Bronchial epithelial cell (primary cell): ENCODE measurements at regions not wholly inside any gene's neighbourhood (a gene's known extent, or its start where the extent isn't known, plus 50 kb on each side); places are given as distances from the start of the nearest gene placed in this dataset.
"Not testable (repeated sequence)": the region's sequence is repeated elsewhere in the genome, so short reads cannot be mapped to it uniquely, and the experiment has no call there.

Source experiments
- DNase-seq: peaks from one replicate; pipeline ENCODE4 v3.0.0-alpha.2; 2010; ENCODE audit warnings: low read depth
- FAIRE-seq: peaks from 2 replicates; lab custom pipeline; 2011; peaks lifted over from hg19 to GRCh38; lab: Jason Lieb, UNC
- H3K27me3 ChIP-seq: 2 replicates; pipeline ENCODE4 v1.5.1; 2011; ENCODE audit warnings: low read length; ENCODE audit not compliant: control insufficient read depth, insufficient read depth
- H3K36me3 ChIP-seq: 2 replicates; pipeline ENCODE4 v1.5.1; 2011; ENCODE audit warnings: low read length; ENCODE audit not compliant: control insufficient read depth, insufficient read depth
- H3K4me3 ChIP-seq: 2 replicates; pipeline ENCODE4 v1.5.1; 2011; ENCODE audit warnings: mild to moderate bottlenecking, low read depth, low read length, control low read depth
- TF ChIP-seq, protein P1 (sequence below): IDR thresholded peaks from 2 replicates; pipeline ENCODE4 v1.5.1; 2011; ENCODE audit warnings: mild to moderate bottlenecking, moderate library complexity, low read length, control low read depth, inconsistent platforms; ENCODE audit not compliant: insufficient read depth, severe bottlenecking

DNA sequence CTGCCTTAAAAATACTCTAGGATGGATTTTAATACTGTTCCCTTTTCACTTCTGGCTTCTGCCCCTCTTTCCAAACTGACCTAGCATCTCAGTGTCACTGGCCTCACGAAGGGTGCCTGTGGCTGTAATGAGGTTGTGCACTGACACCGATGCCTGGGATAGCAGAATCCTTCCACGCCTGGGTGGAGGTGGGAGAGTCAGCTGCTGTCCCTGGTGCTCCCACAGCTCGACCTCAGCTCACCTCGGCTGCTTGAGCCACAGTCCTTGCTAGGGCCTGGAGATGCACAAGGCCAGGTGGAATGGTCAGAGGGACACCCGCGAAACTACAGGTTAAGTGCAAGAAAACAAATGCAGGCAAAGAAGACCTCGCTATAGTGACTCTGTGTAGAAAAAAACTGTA, 123.4 kb upstream of the ACBD5 start:
- no peak for DNase-seq
- Histone ChIP-seq H3K36me3 (no peaks in the 10 kb centered on the region), H3K4me3 (no peak overlapping the region), H3K27me3 (no peaks in the 10 kb centered on the region)
- TF ChIP-seq, protein P1, sequence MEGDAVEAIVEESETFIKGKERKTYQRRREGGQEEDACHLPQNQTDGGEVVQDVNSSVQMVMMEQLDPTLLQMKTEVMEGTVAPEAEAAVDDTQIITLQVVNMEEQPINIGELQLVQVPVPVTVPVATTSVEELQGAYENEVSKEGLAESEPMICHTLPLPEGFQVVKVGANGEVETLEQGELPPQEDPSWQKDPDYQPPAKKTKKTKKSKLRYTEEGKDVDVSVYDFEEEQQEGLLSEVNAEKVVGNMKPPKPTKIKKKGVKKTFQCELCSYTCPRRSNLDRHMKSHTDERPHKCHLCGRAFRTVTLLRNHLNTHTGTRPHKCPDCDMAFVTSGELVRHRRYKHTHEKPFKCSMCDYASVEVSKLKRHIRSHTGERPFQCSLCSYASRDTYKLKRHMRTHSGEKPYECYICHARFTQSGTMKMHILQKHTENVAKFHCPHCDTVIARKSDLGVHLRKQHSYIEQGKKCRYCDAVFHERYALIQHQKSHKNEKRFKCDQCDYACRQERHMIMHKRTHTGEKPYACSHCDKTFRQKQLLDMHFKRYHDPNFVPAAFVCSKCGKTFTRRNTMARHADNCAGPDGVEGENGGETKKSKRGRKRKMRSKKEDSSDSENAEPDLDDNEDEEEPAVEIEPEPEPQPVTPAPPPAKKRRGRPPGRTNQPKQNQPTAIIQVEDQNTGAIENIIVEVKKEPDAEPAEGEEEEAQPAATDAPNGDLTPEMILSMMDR, result no peak
- no peak for FAIRE-seq

DNA sequence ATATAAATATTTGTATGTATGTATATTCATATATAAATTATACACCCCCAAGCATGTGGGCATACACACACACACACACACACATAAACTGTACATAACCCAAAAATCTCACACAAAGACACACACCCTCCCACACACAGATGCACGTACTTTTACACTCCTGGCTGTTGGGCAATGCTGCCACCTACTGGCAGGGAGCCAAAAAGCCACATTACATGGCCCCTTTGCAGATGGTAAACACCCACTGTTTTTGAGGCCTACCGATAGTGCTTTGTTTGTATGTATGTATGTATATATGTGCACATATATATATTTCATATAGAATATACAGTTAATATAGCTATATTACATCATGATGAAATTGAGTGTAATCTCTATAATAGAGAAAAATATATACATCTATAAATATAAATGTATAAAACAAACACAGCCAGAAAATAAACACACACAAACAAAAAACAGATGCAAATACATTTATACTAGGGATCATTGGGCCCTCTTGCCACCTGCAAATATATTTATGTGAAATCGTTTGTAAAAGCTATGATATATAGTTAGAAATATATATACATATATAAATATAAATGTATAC, 120.1 kb upstream of the ACBD5 start:
- TF ChIP-seq, protein P1, result peak; percentile 79
- no peak overlapping the region for H3K4me3 ChIP-seq
- FAIRE-seq (no peak), DNase-seq (peak; percentile 64)
- H3K36me3 ChIP-seq, result no peaks in the 10 kb centered on the region
- H3K27me3 ChIP-seq, result no peaks in the 10 kb centered on the region

DNA sequence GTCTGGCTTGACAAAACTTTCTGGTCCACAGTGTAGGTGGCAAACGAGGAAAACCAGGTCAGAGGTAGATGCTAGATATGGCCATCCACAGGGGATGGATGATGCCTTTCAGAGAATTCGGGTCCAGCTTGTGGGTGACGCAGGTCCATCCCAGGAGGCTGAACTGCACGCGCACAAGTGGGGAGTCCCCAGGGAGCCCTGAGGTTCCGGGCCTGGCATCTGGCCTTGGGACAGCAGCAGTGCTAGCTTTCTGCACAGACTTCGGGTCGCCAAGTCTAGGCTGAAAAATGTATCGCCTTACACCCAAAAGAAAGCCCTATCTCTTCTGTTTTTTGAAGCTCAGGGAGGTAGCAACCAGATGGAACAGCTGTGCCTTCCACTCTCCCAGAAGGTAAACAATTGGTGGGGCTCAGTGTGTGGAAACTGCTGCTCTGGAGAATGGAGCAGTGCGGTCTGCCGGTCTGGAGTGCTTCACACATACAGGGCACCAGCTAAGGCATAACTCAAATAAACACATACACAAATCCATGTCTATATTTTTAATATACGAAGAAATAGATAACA, 119.3 kb upstream of the ACBD5 start:
- H3K27me3 ChIP-seq, result no peaks in the 10 kb centered on the region
- no peak for DNase-seq
- H3K36me3 ChIP-seq, result no peaks in the 10 kb centered on the region
- TF ChIP-seq, protein P1, result no peak
- no peak for FAIRE-seq
- no peak overlapping the region for H3K4me3 ChIP-seq

DNA sequence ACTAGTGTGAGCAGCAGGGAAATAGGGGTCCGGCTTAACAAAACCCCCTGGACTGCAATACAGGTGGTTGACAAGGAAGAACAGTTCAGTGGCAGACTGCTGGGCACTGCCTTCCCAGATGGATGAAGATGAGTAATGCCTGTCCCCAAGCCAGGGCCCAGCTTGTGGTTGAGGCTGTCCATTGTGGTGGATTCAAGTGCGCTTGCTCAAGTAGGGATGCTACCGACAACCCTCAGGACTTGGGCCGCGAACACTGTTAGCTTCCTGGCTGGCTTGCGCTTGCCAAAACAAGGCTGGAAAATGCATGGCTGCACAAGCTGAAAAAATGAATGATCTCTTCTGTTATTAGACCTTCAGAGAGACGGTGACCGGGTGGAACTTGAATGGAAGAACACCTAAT, 116.1 kb upstream of the ACBD5 start:
- Histone ChIP-seq H3K4me3 (no peak overlapping the region), H3K27me3 (no peaks in the 10 kb centered on the region), H3K36me3 (no peaks in the 10 kb centered on the region)
- TF ChIP-seq, protein P1, result no peak
- DNase-seq (no peak), FAIRE-seq (peak; percentile 73)

GRCh38 chr10:27355918-27356573, 115.4 kb upstream of the ACBD5 start:
- H3K27me3 ChIP-seq, result no peaks in the 10 kb centered on the region
- FAIRE-seq, result no peak
- H3K36me3 ChIP-seq, result no peaks in the 10 kb centered on the region
- TF ChIP-seq, protein P1, result peak; percentile 5
- H3K4me3 ChIP-seq, result no peak overlapping the region
- DNase-seq, result no peak

DNA sequence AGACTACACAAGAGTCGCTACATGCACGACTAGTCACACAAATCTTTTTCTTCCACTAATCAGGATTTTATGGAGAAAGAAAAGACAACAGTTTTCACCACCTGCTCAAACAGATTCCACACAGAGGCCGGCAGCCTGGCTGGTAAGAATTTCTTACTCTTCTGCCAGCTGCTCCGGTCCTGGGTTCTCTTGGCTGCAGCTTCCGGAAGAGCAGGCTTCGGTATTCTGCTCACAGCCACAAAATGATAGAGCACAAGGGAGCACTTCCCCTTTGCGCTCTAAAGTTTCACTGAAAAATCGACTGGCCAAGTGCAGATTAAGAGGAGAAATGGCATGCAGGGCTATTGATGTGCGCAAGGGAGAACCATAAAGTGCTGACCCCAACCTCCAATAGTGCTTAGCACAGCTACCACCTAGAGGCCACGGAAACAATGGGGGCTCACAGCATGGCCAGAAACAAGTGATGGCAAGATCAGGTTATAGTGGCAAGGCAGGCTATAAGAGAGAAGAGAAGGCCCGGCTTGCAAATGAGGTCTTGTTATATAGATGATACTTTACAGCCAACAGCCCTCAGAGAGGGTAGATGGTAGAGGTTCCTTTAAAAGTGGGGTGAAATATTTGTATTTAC, 114.2 kb upstream of the ACBD5 start:
- not testable (repeated sequence) for DNase-seq, H3K4me3 ChIP-seq, H3K27me3 ChIP-seq, H3K36me3 ChIP-seq
- peak; percentile 94 for FAIRE-seq

DNA sequence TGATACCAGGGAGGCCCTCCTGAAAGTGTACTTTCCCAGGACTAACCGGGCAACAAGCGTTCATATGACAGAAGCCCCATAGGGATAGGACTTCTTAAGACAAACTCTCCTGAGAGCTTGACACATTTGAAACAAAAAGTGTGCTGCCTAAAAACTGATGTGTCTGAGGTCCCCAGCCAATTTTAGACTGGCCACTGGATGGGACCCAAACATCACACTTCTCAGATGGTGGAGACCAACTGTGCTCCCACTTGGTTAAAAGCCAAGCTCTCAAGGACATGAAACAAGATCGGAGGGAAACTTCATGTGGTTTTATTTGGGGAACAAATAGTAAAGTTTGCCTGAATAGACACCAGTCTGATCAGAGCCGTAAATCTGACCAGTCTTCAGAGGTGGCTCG, 113.5 kb upstream of the ACBD5 start:
- not testable (repeated sequence) for H3K27me3 ChIP-seq, DNase-seq, H3K36me3 ChIP-seq, H3K4me3 ChIP-seq
- peak; percentile 90 for FAIRE-seq
